GM21529 (cell line): ENCODE measurements at regions not wholly inside any gene's neighbourhood (a gene's known extent, or its start where the extent isn't known, plus 50 kb on each side); places are given as distances from the start of the nearest gene placed in this dataset.

Source experiments
- ATAC-seq: cut with Tn5 transposase; IDR thresholded peaks from one replicate; pipeline ENCODE4 v1.9.1; 2021; ENCODE audit not compliant: unreplicated experiment

DNA sequence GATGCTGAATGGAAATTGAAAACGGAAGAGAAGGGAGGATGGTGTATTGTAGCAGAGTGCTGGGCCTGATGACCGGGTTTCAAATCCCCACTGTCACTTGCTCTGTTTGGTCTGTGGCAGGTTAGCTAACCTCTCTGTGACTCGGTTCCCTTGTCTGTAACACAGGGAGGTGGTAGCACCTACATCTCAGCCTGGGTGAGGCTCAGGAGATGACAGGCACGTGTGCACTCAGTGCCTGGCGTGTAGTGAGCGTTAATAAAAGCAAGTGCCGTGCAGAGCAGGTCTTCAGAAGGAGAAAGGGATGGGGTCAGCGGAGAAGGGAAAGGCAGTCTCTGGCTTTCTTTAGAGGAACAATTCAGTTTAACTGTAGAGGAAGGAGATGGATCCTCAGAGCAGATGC, 125.5 kb upstream of the SMIM21 start:
- ATAC-seq: no peak

DNA sequence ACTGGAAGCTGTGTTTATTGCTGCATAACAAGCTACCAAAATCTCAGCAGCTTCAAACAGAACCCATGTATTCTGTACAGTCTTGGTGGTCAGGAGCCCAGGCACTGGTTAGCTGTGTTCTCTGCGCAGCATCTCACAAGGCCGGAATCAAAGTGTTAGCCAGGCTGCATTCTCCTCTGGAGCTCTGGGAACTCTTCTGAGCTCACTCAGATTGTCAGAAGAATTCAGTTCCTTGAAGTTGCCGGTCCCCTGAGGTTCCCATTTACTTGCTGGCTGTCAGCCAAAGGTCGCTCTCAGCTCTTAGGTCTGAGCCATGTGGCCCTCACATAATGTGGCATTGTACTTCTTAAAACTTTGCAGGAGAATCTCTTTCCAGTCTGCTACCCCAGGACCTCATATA, 123.6 kb upstream of the SMIM21 start:
- ATAC-seq: no peak

DNA sequence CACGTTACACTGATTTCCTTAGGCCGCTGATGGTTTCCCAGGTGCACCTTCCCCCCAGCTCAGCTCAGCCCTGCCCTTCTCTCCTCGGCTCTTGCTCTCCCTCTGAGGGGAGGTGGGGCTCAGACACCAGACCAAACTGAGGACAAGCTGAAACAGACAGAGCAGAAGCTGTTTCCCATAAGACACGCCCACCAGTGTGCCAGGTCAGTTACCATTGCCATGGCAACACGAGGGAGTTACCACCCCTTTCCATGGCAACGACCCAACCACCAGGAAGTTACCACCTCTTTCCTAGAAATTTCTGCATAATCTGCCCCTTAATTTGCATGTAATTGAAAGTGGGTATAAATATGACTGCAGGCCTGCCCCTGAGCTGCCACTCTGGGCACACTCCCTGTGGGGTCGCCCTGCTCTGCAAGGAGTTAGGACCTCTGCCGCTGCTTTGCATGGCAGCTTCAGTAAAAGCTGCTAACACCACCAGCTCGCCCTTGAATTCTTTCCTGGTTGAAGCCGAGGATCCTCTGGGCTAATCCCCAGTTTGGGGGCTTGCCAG, 120.9 kb upstream of the SMIM21 start:
- ATAC-seq: no peak

DNA sequence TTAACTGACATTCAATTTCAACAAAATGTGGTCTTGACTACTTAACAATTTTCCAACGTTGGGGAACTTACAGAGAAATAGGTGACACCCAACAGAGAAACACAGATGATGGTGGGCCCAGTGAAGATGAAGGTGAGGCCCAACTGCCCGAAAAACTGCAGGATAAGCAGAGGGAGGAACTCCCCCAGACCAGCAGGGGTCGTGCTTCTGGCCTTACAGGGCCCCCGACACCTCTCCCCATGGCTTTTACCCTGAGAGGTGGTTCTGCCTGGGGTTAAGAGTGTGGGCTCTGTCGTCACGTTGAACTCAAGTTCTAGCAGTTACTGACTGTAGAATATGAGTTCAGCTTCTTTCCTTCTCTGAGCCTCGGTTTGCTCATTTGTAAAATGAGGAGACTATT, 119.5 kb upstream of the SMIM21 start:
- no peak for ATAC-seq

DNA sequence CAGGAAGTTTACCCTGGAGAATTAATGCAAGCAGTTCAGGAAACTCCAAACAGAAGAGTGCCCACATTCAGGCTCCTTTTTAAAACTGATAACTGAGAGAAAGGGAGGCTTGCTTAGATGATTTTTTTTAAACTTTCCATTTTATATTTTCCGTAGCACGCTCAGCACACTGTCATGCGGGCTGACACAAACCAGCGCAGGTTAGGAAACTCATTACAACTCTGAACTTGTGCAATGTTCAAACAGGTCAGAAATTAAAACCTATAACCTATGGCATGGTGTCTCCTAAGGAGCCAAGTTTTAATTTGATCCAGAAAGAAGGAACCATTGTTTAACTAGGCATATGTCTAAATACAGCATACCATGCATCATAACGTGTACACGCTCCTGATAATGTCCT, 117.7 kb upstream of the SMIM21 start:
- ATAC-seq: no peak

DNA sequence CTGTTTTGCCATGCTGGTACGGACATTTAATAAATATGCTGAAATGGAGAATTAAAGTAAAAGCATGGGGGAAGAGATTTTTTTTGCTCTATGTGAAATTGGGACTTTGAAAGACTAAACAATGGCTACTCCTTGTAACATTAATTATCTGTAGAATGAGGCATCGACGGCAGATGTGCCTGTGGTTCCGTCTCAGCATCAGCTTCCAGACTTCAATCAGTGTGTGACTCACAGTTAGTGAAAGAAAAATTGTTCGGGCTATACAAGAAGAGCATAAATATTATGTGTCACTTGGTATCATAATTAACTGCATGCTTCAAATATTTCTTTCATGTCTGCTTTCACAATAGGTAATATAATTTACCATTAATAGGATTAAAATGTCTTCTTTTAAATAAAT, 117.0 kb upstream of the SMIM21 start:
- ATAC-seq: no peak

DNA sequence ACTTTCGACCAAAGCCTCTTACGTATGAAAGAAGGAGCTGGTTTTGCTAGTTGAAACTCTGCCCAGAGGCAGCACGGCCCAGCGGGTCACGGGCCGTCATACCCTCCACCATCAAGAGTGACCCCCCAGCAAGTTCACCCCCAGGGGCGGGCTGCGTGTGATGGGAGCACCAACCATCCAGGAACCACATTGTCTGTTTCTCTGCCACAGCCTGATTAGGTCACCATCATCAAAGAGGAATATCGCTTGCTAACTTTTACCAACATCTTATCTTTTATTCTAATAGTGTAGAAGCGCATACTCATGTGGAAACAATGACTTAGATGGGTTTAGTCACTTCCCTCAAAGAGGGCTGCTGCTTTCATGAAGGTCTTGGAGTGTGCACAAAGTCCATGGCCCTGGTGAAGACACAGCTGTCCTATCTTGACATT, 116.6 kb upstream of the SMIM21 start:
- no peak for ATAC-seq

DNA sequence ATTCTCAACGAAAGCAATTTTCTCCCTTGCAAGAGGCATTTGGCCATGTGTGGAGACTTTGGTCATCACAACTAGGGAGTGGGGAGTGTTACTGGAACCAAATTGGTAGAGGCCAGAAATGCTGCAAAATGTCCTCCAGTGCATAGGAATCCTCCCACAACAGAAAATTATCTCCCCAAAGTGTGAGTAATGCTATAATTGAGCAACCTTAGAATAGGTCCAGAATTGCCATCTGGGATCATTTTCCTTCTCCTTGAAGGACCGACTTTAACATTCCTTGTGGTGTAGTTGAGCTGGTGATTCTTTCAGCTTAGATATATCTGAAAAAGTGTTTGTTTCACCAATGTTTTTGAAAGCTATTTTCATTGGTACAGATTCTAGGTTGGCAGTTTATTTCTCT, 111.2 kb upstream of the SMIM21 start:
- no peak for ATAC-seq

DNA sequence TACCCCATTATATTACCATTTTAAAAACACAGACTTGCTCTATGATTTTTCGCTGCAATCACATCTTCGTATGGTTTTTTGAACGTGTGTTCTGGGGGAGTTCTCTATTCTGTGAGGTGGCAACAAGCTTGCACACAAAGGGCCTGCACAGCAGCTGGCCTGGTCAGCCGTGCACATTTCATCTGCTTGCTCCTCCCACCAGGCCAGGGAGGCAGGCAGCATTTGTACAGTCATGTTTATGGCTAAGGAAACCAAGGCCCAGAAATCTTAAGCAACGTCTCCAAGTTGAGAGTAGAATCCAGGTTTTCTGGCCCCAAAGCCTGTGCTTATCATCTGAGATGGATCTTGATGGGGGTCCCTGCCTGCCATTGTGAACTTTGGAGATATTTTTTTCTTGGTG, 106.4 kb upstream of the SMIM21 start:
- ATAC-seq: no peak

DNA sequence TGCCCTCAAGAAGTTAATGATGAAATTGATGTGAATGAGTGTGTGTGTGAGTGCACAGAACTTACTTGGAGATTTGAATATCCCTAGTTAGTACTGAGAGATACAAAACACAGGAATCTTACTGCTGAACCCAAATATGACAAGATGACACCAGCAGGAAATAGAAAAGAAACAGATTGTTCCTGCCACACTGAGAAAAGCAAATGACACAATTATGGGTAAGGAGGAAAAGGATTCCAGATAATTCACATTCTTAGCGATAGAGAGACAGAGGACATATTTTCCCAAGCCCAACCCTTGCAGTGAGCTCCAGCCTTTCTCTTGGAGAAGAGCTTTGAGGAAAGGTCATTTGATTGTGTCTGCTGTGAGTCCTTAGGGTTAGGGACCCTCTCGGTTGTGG, 105.7 kb upstream of the SMIM21 start:
- ATAC-seq: no peak

DNA sequence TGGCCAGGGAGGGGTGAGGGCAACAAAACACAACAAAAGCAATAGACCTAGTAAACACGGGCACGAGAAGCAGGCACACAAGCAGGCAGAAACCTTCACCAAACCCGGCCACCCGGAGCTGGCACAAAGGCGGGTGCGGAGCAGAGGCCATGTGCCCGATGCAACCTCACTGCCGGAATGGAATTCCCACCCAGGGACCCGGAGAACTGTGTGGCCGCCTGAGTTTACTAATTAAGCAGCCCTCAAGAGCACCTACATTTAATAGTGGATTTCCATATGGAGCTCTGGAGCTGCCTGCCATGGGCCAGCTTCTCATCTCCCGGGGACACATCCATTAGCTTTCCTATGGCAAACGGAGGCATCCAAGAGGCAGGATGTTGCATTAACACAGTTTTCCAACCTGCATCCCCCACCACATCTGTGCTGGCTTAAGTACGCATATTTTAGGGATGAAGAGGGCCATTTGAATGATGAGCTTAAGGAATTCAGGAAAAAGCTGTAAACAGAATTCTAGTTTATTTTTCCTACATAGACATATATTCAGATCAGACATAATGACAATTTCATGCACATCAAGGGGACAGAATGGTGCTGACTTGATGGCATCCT, 104.5 kb upstream of the SMIM21 start:
- no peak for ATAC-seq

DNA sequence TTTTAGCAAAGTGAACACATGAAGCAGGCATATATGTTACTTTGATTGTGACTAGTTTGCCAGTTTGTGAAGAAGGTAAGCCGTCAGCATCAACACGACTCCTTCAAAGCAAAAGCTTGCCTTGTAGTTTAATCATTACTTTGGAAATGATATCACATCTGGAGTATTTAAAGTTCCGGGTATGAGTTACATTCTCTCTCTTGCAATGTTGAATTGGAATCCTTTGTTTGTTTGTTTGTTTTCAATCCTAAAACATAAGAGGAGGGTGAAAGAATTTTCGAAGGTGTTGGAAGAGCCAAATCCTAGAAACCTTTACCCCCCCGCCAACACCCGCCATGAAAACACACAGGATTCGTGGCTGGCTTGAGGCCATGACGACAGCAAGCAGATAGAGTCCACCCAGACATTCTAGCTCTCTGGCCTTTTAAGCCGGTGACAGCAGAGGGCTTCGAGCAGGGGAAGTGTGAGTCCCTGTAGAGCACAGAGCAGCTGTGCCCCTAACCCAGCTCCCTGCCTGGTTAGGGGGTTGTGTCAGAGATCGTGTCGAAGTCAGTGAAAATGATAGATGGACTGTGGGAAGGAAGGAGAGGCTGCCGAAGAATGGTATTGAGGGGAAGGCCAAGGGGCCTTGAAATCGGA, 103.8 kb upstream of the SMIM21 start:
- no peak for ATAC-seq

DNA sequence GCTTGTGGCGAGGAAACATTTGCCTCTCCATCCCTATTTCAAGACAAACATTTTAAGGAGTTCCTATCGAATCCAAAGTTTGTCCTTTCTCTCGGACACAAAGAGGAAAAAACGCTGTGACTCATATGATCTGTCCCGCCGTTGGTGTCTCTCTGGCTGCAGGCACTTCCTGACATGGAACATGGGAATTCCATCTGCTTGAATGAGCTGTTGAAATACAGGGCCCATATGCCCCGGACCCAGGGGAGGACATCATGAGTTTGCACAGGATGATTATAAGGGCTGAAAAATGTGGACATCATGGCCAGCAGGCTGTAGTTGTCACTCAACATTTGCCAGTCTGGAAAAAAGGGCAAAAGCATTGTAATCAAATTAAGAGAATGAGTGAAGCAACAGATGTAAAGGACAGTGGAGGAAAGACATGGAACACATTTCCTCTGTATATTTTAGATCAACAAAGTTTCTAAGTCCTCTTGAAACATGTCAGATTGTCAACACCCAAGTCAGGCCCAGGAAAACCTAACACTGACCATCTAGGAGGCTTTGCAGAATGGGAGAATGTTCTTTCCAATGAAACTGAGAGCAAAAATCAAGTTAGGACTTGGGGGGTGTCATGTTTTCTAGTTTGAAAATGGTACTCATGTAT, 103.2 kb upstream of the SMIM21 start:
- no peak for ATAC-seq

DNA sequence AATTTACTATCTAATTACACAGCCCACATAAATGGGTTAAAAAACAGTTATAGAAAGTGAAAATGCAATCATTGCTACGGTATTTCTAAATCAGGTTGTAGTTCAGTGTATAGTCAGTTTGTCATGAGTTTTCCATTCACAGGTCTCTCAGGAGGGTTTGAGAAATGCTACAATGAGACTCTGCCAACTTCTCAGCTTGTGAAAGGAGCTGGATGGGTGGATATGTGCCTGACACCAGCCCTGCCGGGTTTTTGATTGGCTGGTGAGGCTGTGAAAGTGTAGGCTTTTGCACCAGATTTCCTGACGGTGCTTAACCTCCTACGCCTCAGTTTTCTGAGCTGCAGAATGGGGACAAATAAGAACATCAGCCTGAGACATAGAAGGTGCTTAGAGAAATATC, 102.6 kb upstream of the SMIM21 start:
- ATAC-seq: no peak

DNA sequence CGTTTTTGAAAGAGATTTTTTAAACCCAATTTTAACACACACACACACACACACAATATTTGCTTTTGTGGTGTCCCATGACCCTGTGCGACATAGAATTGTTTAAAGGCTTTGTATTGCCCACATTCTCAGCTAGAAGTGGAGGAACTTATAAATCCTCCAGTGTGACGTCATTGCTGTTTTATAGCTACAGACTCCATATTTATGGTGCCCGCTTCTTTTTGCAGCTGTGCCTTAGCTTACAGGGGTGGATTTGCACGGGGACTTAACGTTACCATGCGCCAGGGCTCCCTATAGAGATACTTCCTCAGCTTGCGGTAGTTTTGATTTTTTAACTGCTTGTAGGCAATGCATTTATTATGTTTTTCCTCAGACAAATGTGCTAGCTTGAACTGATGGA, 101.9 kb upstream of the SMIM21 start:
- ATAC-seq: no peak

DNA sequence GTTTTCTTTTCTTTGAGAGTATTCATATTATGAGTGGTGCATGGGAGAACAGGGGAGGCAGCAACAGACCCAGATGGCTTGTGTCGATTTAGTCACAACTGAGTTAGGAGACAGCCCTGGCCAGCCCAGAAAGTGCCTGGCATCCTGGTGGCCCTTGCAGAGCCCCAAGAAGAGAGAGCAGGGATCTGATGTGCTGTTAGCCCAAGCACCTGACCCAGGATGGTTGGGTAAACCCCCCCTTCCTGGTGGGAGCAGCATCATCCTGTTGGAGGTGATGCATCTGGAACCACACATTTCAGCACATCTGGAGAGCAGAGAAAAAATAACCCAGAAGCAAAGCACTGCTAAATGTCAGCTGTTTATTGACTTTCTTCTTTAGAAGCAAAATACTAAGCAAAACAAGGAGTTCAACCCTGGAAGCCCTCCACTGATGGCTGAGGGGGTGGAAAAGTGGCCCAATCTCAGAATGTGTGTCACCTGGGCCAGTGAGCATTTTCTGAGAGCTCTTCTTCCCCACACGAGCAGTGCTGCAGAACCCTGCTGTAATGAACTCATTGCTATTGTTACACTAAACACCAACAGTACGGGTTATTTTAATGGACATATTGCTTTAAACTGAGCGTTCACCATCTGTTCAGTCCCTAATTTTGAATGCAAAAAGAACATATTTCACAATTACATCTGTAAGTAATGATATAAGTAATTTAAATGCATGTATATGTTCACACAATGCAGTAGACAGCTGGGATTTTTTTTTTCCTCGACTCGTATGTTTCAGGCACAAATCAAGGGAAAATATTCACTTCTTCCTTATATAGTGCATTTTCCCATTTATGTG, 100.6 kb upstream of the SMIM21 start:
- no peak for ATAC-seq

DNA sequence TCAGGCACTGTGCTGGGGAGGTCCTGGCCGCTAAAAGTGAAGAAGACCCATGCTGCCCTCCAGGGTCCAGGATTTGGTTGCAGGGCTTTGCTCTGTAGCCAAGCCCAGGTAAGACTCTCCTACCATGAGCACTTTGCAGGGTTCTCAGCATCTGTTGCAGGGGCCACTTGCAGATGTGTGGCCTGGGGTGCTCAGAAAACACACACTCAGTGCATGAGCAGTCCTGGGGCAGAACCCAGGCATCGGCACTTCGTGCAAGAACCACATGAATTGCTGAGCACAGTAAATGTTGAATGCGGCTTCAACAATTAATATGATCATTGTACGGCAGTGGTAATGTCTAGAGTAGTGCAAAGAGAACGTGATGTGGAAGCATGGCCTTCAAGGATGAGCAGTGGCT, 98.5 kb upstream of the SMIM21 start:
- ATAC-seq: no peak

DNA sequence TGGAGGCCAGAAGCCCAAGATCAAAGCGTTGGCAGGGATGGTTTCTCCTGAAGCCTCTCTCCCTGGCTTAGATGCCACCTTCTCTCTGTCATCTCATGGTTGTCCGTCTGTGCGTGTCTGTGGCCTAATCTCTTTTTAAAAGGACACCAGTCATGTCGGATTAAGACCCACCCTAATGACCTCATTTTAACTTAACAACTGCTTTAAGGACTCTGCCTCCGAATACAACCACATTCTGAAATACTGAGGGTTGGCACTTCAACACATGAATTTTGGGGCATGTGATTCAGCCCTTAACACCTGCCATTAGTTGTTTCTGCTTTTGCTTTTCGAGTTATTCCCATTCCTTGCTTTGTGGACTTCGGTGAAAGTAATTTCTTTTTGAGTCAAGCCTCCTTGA, 97.8 kb upstream of the SMIM21 start:
- no peak for ATAC-seq

DNA sequence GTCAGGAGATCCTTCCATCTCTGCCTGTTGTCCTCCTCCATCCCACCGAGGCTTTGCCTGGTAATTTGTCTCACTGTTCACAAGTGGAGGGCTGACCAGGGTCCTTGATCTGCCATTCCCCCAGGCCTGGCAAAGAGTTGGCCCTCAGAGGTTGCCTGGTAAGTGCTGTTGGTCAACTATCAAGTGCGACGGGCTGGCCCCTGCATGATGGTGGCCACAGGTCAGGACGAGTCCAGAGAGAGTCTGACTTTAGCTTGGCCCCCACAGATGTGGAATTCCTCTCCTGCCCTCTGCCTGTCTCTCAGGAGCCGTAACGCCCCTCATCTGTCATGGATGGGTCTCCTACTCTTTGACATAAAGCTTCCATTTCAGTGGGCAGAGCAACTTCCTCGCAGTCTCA, 97.3 kb upstream of the SMIM21 start:
- ATAC-seq: no peak

DNA sequence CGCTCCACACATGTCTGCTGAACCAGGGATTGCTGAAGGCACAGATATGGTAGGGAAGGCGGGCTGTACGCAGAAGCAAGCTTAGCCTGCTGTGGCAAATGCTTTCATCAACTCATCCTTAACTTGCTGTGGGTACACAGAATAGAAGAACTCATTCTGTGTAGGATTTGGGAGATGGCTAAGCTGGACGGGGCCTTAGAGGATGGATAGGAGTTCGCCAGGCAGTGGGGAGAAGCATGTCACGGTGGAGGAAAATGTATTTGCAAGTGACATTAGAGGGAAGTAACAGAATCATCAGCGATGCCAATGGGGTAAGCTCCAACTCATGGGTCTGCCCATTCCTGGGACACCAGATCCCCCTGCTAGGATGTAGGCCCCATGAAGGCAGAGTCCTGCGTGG, 96.7 kb upstream of the SMIM21 start:
- ATAC-seq: no peak

DNA sequence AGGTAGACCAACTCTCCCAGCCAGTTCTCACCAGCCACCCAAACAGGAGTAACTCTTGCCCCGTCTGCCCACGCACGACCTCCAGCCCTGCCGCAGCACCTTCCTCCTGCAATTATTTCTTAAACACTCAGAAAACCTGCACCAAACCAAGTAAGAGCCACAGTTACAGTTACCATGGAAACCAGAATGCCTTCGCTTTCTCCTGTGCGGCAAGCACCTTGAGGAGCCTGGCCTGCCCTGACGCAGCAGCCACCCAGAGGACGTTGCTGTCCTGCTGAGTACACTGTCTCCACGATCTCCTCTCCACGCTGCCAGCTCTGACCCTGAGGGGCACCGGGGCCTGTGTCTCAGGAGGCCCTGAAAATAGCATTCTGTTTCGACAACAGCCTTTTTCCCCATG, 94.3 kb upstream of the SMIM21 start:
- no peak for ATAC-seq

DNA sequence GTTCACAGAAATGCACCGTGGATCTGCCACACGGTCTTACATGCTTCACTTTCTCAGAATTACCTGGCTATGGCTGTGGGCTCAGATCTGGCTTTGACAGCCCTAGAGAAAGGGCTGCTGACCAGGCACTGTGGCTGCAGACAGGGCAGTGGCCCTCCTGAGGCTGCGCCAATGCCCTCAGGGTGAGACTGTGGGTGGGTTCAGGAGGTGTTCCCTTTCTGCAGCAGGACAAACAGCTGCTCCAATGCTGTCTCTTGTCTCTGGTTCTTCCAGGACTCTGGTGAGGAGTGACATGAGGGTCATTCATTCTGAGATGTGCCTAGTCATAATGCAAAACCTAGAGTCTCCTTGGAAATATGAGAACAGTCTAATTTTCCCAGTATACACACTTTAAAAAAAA, 90.5 kb upstream of the SMIM21 start:
- no peak for ATAC-seq
